Inferior parietal cortex (tissue), 1 donor: ENCODE measurements at regions not wholly inside any gene's neighbourhood (a gene's known extent, or its start where the extent isn't known, plus 50 kb on each side); places are given as distances from the start of the nearest gene placed in this dataset.

Experiments used
- DNase-seq: peaks from one replicate; pipeline ENCODE4 v3.0.0-alpha.2; 2016; ENCODE audit errors: extremely low spot score

GRCh38 chr4:135670548-135670947 lies 1469.0 kb upstream of the PABPC4L start:
- DNase-seq, result no peak
